Liver (tissue), 8 donors: ENCODE measurements at regions not wholly inside any gene's neighbourhood (a gene's known extent, or its start where the extent isn't known, plus 50 kb on each side); places are given as distances from the start of the nearest gene placed in this dataset.

Experiments used
- DNase-seq: peaks from one replicate; pipeline ENCODE4 v3.0.0-alpha.2; 2017; ENCODE audit warnings: low spot score
- H3K27ac ChIP-seq, 2 donors: one replicate each; pipeline ENCODE4 v1.7.0; 2013; ENCODE audit warnings: inconsistent platforms in 2 of 2, low read length in 2 of 2, control low read depth in 1 of 2, low read depth in 1 of 2, mild to moderate bottlenecking in 1 of 2
- H3K27me3 ChIP-seq, 4 donors: one replicate each; pipeline versions ENCODE4 v1.6.1 to v1.7.0; 2013; ENCODE audit warnings: low read length in 3 of 4, inconsistent platforms in 1 of 4, mild to moderate bottlenecking in 1 of 4, moderate library complexity in 1 of 4; ENCODE audit not compliant: control insufficient read depth in 4 of 4, insufficient read depth in 4 of 4
- H3K36me3 ChIP-seq, 4 donors: one replicate each; pipeline versions ENCODE4 v1.6.1 to v1.7.0; 2013; ENCODE audit warnings: low read length in 3 of 4, mild to moderate bottlenecking in 3 of 4, low read depth in 1 of 4, moderate library complexity in 1 of 4; ENCODE audit not compliant: control insufficient read depth in 4 of 4, insufficient read depth in 3 of 4
- H3K4me1 ChIP-seq, 4 donors: one replicate each; pipeline versions ENCODE4 v1.6.1 to v1.7.0; 2013; ENCODE audit warnings: low read length in 3 of 4, mild to moderate bottlenecking in 3 of 4, moderate library complexity in 1 of 4; ENCODE audit not compliant: control insufficient read depth in 4 of 4, insufficient read depth in 4 of 4
- H3K4me3 ChIP-seq, 3 donors: one replicate each; pipeline versions ENCODE4 v1.6.1 to v1.7.0; 2013; ENCODE audit warnings: low read length in 3 of 3, control low read depth in 1 of 3, low read depth in 1 of 3, mild to moderate bottlenecking in 1 of 3
- H3K9ac ChIP-seq, 2 donors: one replicate each; pipeline ENCODE4 v1.7.0; 2013; ENCODE audit warnings: low read length in 2 of 2, mild to moderate bottlenecking in 2 of 2, moderate library complexity in 2 of 2, control low read depth in 1 of 2, low read depth in 1 of 2
- H3K9me3 ChIP-seq, 4 donors: one replicate each; pipeline versions ENCODE4 v1.6.1 to v1.7.0; 2013; ENCODE audit warnings: low read length in 3 of 4; ENCODE audit not compliant: control insufficient read depth in 4 of 4
- CTCF ChIP-seq: fragments of 150-350 bp; IDR thresholded peaks from 2 replicates; pipeline ENCODE4 v1.5.1; 2017; ENCODE audit warnings: improper control_type of control experiment, low read depth, low read length; ENCODE audit not compliant: missing input control
- EGR1 ChIP-seq, 2 donors: IDR thresholded peaks; 2 replicates each; pipeline ENCODE4 v1.6.1; 2016 to 2018; ENCODE audit warnings: antibody characterized with exemption in 2 of 2, low read depth in 2 of 2
- FOXA1 ChIP-seq: IDR thresholded peaks from 2 replicates; pipeline ENCODE4 v1.6.1; 2016; ENCODE audit warnings: antibody characterized with exemption
- FOXA2 ChIP-seq: IDR thresholded peaks from 2 replicates; pipeline ENCODE4 v1.6.1; 2016; ENCODE audit warnings: antibody characterized with exemption
- GABPA ChIP-seq, 2 donors: IDR thresholded peaks in 1 of 2; conservative IDR thresholded peaks in 1 of 2; 2 replicates each; pipeline ENCODE4 v1.6.1; 2016; ENCODE audit warnings: antibody characterized with exemption in 2 of 2, mild to moderate bottlenecking in 1 of 2, moderate library complexity in 1 of 2
- HNF4A ChIP-seq, 2 donors: conservative IDR thresholded peaks; 2 replicates each; pipeline ENCODE4 v1.6.1; 2016; ENCODE audit warnings: antibody characterized with exemption in 2 of 2, mild to moderate bottlenecking in 2 of 2
- HNF4G ChIP-seq: IDR thresholded peaks from 2 replicates; pipeline ENCODE4 v1.6.1; 2016; ENCODE audit warnings: antibody characterized with exemption
- JUND ChIP-seq, 2 donors: IDR thresholded peaks; 2 replicates each; pipeline ENCODE4 v1.6.1; 2016; ENCODE audit warnings: antibody characterized with exemption in 2 of 2
- NR2F2 ChIP-seq: IDR thresholded peaks from 2 replicates; pipeline ENCODE4 v1.6.1; 2016; ENCODE audit warnings: antibody characterized with exemption
- RAD21 ChIP-seq, 2 donors: IDR thresholded peaks; 2 replicates each; pipeline ENCODE4 v1.6.1; 2016; ENCODE audit warnings: antibody characterized with exemption in 2 of 2, mild to moderate bottlenecking in 2 of 2
- RXRA ChIP-seq, 2 donors: IDR thresholded peaks; 2 replicates each; pipeline ENCODE4 v1.6.1; 2017 to 2018; ENCODE audit warnings: antibody characterized with exemption in 2 of 2, mild to moderate bottlenecking in 1 of 2
- SP1 ChIP-seq: IDR thresholded peaks from 2 replicates; pipeline ENCODE4 v1.6.1; 2018; ENCODE audit warnings: antibody characterized with exemption, mild to moderate bottlenecking
- TAF1 ChIP-seq: conservative IDR thresholded peaks from 2 replicates; pipeline ENCODE4 v1.6.1; 2016; ENCODE audit warnings: antibody characterized with exemption, mild to moderate bottlenecking
- YY1 ChIP-seq: IDR thresholded peaks from 2 replicates; pipeline ENCODE4 v1.6.1; 2016; ENCODE audit warnings: antibody characterized with exemption, mild to moderate bottlenecking
- WGBS: extraction: QIAGEN DNeasy Blood & Tissue Kit; methylation state at CpG from one replicate; pipeline ENCODE4 v1.1.7; 2013; 5-methylcytosine and 5-hydroxymethylcytosine counted together
- TF ChIP-seq, protein P1 (sequence below): IDR thresholded peaks from 2 replicates; pipeline ENCODE4 v1.6.1; 2016; ENCODE audit warnings: antibody characterized with exemption
- TF ChIP-seq, protein P2 (sequence below): IDR thresholded peaks from 2 replicates; pipeline ENCODE4 v1.6.1; 2016; ENCODE audit warnings: antibody characterized with exemption
- TF ChIP-seq, protein P3 (sequence below): IDR thresholded peaks from 2 replicates; pipeline ENCODE4 v1.6.1; 2016; ENCODE audit warnings: antibody characterized with exemption
- TF ChIP-seq, protein P4 (sequence below): IDR thresholded peaks from 2 replicates; pipeline ENCODE4 v1.6.1; 2016; ENCODE audit warnings: antibody characterized with exemption, mild to moderate bottlenecking
- donor health status: healthy.
- donor health status: healthy.
- donor health status: healthy.
- donor health status: healthy.
- donor health status: healthy.

DNA sequence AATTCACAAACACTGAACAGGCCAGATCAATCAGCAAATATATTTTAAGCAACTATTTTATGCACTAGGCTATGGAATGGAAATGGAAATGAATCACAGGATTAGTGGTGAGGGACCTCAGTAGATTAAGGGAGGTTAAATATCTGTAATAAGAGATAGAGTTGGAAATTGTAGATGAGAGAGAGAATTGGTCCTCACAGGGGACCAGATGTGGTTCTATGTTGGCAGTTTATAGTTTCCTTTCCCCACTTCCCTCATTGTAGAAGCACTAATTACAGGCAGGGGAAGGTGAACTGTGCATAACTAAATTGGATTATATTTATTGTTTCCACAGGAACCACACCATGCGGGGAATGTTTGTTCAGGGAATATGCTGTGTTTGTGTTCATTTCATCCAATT is 496.2 kb downstream of the ARHGEF28 start:
- no peak overlapping the region for H3K9ac ChIP-seq
- no peak overlapping the region for H3K27ac ChIP-seq
- H3K9me3 ChIP-seq: peaks cover 0 to 3% (median 1%) of the 10 kb centered on the region in 4 donors
- TF ChIP-seq JUND (IDR thresholded peaks at IDR 0.05) (no peak), RXRA (IDR thresholded peaks at IDR 0.05) (no peak), GABPA (IDR thresholded peaks at IDR 0.05 in 1 of 2, conservative IDR thresholded peaks at IDR 0.05 in 1 of 2) (no peak)
- H3K4me3 ChIP-seq: no peak overlapping the region
- H3K36me3 ChIP-seq: no peaks in the 10 kb centered on the region
- no peaks in the 10 kb centered on the region for H3K27me3 ChIP-seq
- WGBS: 90% methylated on average over 1 of the region's 1 CpG
- H3K4me1 ChIP-seq: no peaks in the 10 kb centered on the region
- DNase-seq: no peak

- TF ChIP-seq, protein P1, sequence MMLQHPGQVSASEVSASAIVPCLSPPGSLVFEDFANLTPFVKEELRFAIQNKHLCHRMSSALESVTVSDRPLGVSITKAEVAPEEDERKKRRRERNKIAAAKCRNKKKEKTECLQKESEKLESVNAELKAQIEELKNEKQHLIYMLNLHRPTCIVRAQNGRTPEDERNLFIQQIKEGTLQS: no peak
- TF ChIP-seq SP1 (no peak), RXRA (IDR thresholded peaks at IDR 0.05) (no peak), FOXA1 (no peak), NR2F2 (no peak), JUND (IDR thresholded peaks at IDR 0.05) (no peak), EGR1 (IDR thresholded peaks at IDR 0.05; ENCODE audit: low read depth in 2 of 2) (no peak), FOXA2 (no peak), HNF4A (conservative IDR thresholded peaks at IDR 0.05) (no peak), HNF4G (no peak), GABPA (IDR thresholded peaks at IDR 0.05 in 1 of 2, conservative IDR thresholded peaks at IDR 0.05 in 1 of 2) (no peak), TAF1 (no peak), RAD21 (IDR thresholded peaks at IDR 0.05) (no peak), YY1 (no peak), CTCF (no peak)
- TF ChIP-seq, protein P2, sequence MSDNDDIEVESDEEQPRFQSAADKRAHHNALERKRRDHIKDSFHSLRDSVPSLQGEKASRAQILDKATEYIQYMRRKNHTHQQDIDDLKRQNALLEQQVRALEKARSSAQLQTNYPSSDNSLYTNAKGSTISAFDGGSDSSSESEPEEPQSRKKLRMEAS: no peak
- TF ChIP-seq, protein P3, sequence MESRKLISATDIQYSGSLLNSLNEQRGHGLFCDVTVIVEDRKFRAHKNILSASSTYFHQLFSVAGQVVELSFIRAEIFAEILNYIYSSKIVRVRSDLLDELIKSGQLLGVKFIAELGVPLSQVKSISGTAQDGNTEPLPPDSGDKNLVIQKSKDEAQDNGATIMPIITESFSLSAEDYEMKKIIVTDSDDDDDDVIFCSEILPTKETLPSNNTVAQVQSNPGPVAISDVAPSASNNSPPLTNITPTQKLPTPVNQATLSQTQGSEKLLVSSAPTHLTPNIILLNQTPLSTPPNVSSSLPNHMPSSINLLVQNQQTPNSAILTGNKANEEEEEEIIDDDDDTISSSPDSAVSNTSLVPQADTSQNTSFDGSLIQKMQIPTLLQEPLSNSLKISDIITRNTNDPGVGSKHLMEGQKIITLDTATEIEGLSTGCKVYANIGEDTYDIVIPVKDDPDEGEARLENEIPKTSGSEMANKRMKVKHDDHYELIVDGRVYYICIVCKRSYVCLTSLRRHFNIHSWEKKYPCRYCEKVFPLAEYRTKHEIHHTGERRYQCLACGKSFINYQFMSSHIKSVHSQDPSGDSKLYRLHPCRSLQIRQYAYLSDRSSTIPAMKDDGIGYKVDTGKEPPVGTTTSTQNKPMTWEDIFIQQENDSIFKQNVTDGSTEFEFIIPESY: no peak
- TF ChIP-seq, protein P4, sequence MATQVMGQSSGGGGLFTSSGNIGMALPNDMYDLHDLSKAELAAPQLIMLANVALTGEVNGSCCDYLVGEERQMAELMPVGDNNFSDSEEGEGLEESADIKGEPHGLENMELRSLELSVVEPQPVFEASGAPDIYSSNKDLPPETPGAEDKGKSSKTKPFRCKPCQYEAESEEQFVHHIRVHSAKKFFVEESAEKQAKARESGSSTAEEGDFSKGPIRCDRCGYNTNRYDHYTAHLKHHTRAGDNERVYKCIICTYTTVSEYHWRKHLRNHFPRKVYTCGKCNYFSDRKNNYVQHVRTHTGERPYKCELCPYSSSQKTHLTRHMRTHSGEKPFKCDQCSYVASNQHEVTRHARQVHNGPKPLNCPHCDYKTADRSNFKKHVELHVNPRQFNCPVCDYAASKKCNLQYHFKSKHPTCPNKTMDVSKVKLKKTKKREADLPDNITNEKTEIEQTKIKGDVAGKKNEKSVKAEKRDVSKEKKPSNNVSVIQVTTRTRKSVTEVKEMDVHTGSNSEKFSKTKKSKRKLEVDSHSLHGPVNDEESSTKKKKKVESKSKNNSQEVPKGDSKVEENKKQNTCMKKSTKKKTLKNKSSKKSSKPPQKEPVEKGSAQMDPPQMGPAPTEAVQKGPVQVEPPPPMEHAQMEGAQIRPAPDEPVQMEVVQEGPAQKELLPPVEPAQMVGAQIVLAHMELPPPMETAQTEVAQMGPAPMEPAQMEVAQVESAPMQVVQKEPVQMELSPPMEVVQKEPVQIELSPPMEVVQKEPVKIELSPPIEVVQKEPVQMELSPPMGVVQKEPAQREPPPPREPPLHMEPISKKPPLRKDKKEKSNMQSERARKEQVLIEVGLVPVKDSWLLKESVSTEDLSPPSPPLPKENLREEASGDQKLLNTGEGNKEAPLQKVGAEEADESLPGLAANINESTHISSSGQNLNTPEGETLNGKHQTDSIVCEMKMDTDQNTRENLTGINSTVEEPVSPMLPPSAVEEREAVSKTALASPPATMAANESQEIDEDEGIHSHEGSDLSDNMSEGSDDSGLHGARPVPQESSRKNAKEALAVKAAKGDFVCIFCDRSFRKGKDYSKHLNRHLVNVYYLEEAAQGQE: no peak
- H3K27ac ChIP-seq: no peak overlapping the region
- peaks cover 0 to 3% (median 1%) of the 10 kb centered on the region in 4 donors for H3K9me3 ChIP-seq
- H3K9ac ChIP-seq: no peak overlapping the region
- H3K4me1 ChIP-seq: no peaks in the 10 kb centered on the region
- no peaks in the 10 kb centered on the region for H3K36me3 ChIP-seq
- DNase-seq: no peak
- no peak overlapping the region for H3K4me3 ChIP-seq
- 96% methylated on average over 3 of the region's 3 CpGs for WGBS
- no peaks in the 10 kb centered on the region for H3K27me3 ChIP-seq
Measured at GRCh38 chr5:74120585-74120984, 494.6 kb downstream of the ARHGEF28 start.
